ENCODE measurements at regions not wholly inside any gene's neighbourhood (a gene's known extent, or its start where the extent isn't known, plus 50 kb on each side); places are given as distances from the start of the nearest gene placed in this dataset.

DNA sequence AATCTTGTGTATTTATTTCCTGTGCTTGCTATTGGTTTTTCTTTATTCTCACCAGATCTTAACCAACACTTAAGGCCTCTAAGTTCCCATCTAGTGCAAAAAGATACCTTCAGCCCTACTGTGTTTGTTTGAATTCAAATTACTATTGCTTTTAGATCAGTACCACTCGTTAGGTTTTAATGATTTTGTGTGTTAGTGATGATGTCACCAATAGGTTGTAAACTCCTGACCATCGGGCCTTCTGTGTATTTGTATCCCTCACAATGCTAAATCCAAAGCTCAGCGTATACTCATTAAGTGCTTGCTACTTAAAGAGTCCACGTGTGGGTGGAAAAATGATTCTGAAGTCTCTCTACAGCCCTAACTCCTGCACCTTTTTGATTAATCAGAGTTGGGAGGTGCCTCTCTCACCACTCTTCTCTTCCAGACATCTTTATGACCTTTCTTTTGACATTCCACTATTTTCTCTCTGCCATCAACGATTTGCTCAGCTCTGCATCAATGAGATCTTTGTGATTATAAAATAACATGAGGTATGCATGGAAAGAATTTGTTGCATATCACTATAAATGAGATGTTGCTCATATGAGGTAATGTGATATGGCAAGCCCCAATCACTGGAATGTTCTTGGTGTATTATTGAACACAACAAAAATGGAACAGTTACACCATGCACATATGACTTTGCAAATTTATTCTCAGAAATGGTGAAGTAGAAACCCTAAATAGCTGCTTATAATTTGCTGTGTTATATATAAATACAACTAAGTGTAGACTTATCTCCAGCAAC lies 55.1 kb upstream of the LAMA2 start:
- no peak for DNase-seq
- Histone ChIP-seq H3K27ac (ENCODE audit: low read depth, low read length) (no peak overlapping the region), H3K36me3 (ENCODE audit: insufficient read depth, low read length) (no peaks in the 10 kb centered on the region), H3K4me1 (ENCODE audit: insufficient read depth, low read length) (no peaks in the 10 kb centered on the region), H3K27me3 (ENCODE audit: insufficient read depth, low read length, poor library complexity, severe bottlenecking) (no peaks in the 10 kb centered on the region), H3K9me3 (ENCODE audit: low read length) (no peaks in the 10 kb centered on the region), H3K4me3 (ENCODE audit: low read length) (no peak overlapping the region)
- H3K27ac Mint-ChIP-seq = no peak overlapping the region
- CTCF ChIA-PET = no interaction called here
- peaks cover 0 to 3% of the 10 kb centered on the region in 2 donors for H3K27me3 Mint-ChIP-seq
- H3K36me3 Mint-ChIP-seq = no peaks in the 10 kb centered on the region
- H3K4me1 Mint-ChIP-seq = no peaks in the 10 kb centered on the region
- no peak overlapping the region for H3K4me3 Mint-ChIP-seq
- POLR2A ChIA-PET = no interaction called here
- peaks cover 0 to 6% (median 0%) of the 10 kb centered on the region in 5 donors for H3K9me3 Mint-ChIP-seq

- H3K9me3 ChIP-seq (ENCODE audit: low read length) = no peaks in the 10 kb centered on the region
- no peak overlapping the region for H3K4me3 ChIP-seq (ENCODE audit: low read length)
- no peaks in the 10 kb centered on the region for H3K36me3 Mint-ChIP-seq
- H3K27me3 Mint-ChIP-seq = no peaks in the 10 kb centered on the region
- no peak overlapping the region for H3K27ac ChIP-seq (ENCODE audit: low read depth, low read length)
- no peak overlapping the region for H3K27ac Mint-ChIP-seq
- no peaks in the 10 kb centered on the region for H3K4me1 ChIP-seq (ENCODE audit: insufficient read depth, low read length)
- H3K4me3 Mint-ChIP-seq = no peak overlapping the region
- no peak for DNase-seq
- ChIA-PET CTCF (no interaction called here), POLR2A (no interaction called here)
- H3K4me1 Mint-ChIP-seq = no peaks in the 10 kb centered on the region
- no peaks in the 10 kb centered on the region for H3K36me3 ChIP-seq (ENCODE audit: insufficient read depth, low read length)
- peaks cover 0 to 4% (median 0%) of the 10 kb centered on the region in 5 donors for H3K9me3 Mint-ChIP-seq
- H3K27me3 ChIP-seq (ENCODE audit: insufficient read depth, low read length, poor library complexity, severe bottlenecking) = no peaks in the 10 kb centered on the region
Measured at GRCh38 chr6:128826606-128827005, 56.3 kb upstream of the LAMA2 start.

DNA sequence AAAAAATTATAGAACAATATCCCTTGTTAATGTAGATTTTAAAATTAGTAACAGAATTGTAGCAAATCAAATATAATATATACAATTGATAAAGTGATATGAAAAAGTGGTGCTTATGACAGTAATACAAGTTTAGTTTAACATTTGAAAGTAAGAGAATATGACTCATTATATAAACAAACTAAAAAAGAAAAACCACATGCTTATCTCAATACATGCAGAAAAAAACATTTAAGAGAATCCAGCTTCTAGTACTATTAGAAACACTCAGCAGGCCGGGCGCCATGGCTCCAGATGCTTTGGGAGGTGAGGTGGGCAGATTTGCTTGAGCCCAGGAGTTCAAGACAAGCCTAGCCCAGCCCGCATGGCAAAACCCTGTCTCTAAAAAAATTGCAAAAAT lies 60.7 kb upstream of the LAMA2 start:
- Mint-ChIP-seq H3K9me3 (no peaks in the 10 kb centered on the region), H3K36me3 (no peaks in the 10 kb centered on the region), H3K27ac (no peak overlapping the region), H3K4me3 (no peak overlapping the region), H3K27me3 (peaks cover 7 to 10% of the 10 kb centered on the region in 2 donors), H3K4me1 (no peaks in the 10 kb centered on the region)
- ChIA-PET POLR2A (no interaction called here), CTCF (no interaction called here)
- no peaks in the 10 kb centered on the region for H3K9me3 ChIP-seq (ENCODE audit: low read length)
- no peak overlapping the region for H3K27ac ChIP-seq (ENCODE audit: low read depth, low read length)
- H3K4me1 ChIP-seq (ENCODE audit: insufficient read depth, low read length) = no peaks in the 10 kb centered on the region
- no peaks in the 10 kb centered on the region for H3K27me3 ChIP-seq (ENCODE audit: insufficient read depth, low read length, poor library complexity, severe bottlenecking)
- H3K4me3 ChIP-seq (ENCODE audit: low read length) = no peak overlapping the region
- no peaks in the 10 kb centered on the region for H3K36me3 ChIP-seq (ENCODE audit: insufficient read depth, low read length)
- DNase-seq = no peak

DNA sequence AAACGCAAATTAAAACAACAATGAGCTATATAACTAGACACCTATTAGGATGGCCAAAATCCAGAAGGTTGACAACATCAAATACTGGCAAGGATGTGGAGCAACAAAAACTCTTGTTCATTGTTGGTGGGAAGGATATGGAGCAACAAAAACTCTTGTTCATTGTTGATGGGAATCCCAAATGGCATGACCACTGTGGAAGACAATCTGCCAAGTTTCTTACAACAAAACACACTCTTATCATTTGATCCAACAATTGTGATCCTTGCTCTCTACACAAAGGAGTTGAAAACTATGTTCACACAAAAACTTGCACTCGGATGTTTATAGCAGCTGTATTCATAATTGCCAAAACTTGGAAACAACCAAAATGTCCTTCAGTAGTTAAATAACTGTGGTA lies 61.8 kb upstream of the LAMA2 start:
- Histone ChIP-seq H3K4me3 (ENCODE audit: low read length) (no peak overlapping the region), H3K27ac (ENCODE audit: low read depth, low read length) (no peak overlapping the region), H3K27me3 (ENCODE audit: insufficient read depth, low read length, poor library complexity, severe bottlenecking) (no peaks in the 10 kb centered on the region), H3K36me3 (ENCODE audit: insufficient read depth, low read length) (no peaks in the 10 kb centered on the region), H3K4me1 (ENCODE audit: insufficient read depth, low read length) (no peaks in the 10 kb centered on the region), H3K9me3 (ENCODE audit: low read length) (no peaks in the 10 kb centered on the region)
- ChIA-PET POLR2A (no interaction called here), CTCF (no interaction called here)
- no peak overlapping the region for H3K4me3 Mint-ChIP-seq
- no peaks in the 10 kb centered on the region for H3K36me3 Mint-ChIP-seq
- no peak for DNase-seq
- no peak overlapping the region for H3K27ac Mint-ChIP-seq
- H3K9me3 Mint-ChIP-seq = no peaks in the 10 kb centered on the region
- H3K27me3 Mint-ChIP-seq = peaks cover 7 to 10% of the 10 kb centered on the region in 2 donors
- no peaks in the 10 kb centered on the region for H3K4me1 Mint-ChIP-seq

DNA sequence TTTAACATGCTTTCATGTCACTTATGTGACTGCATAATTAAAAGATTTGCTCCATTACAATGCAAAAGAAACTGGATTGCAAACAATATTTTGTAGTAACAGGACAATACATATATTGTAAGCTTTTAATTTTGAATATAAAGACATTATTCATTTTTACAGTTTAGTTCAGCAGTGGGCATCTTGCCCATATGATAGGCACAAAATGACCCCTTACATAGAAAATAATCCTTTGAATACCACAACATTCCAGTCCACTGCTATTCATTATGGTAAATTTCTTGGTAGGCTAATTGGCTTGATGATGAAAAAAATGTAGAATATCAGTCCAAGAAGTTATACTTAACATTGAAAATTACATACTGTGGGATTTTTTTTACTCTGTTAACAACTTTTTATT lies 74.1 kb upstream of the LAMA2 start:
- H3K4me1 ChIP-seq (ENCODE audit: insufficient read depth, low read length) = no peaks in the 10 kb centered on the region
- Mint-ChIP-seq H3K4me1 (no peaks in the 10 kb centered on the region), H3K27ac (no peak overlapping the region), H3K36me3 (no peaks in the 10 kb centered on the region), H3K9me3 (peaks cover 0 to 2% (median 0%) of the 10 kb centered on the region in 5 donors), H3K27me3 (no peaks in the 10 kb centered on the region), H3K4me3 (no peak overlapping the region)
- no peak for DNase-seq
- ChIA-PET POLR2A (no interaction called here), CTCF (no interaction called here)
- no peaks in the 10 kb centered on the region for H3K9me3 ChIP-seq (ENCODE audit: low read length)
- no peaks in the 10 kb centered on the region for H3K36me3 ChIP-seq (ENCODE audit: insufficient read depth, low read length)
- H3K27ac ChIP-seq (ENCODE audit: low read depth, low read length) = no peak overlapping the region
- H3K4me3 ChIP-seq (ENCODE audit: low read length) = no peak overlapping the region
- no peaks in the 10 kb centered on the region for H3K27me3 ChIP-seq (ENCODE audit: insufficient read depth, low read length, poor library complexity, severe bottlenecking)

DNA sequence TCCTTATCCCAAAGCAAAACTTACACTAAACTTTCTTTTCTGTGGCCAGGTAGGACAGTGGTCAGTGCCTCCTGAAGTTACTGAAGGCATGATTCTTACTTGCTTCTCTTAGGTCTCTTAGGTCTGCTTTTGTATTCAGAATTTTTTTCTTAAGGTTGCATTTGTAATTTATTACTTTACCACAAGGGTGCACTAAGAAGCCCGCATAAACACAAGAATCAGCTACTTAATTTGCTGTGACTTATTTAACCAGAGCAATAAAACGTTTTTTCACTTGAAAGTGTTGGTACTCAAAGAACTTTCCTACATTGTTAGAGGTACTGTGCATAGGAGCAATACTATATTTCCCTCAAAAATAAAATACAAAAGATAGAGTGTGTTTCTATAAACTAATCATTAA lies 75.4 kb upstream of the LAMA2 start:
- Mint-ChIP-seq H3K36me3 (no peaks in the 10 kb centered on the region), H3K4me3 (no peak overlapping the region), H3K27ac (no peak overlapping the region), H3K9me3 (peaks cover 0 to 4% (median 0%) of the 10 kb centered on the region in 5 donors), H3K27me3 (no peaks in the 10 kb centered on the region), H3K4me1 (no peaks in the 10 kb centered on the region)
- CTCF ChIA-PET = no interaction called here
- H3K27me3 ChIP-seq (ENCODE audit: insufficient read depth, low read length, poor library complexity, severe bottlenecking) = no peaks in the 10 kb centered on the region
- POLR2A ChIA-PET = no interaction called here
- no peaks in the 10 kb centered on the region for H3K36me3 ChIP-seq (ENCODE audit: insufficient read depth, low read length)
- H3K9me3 ChIP-seq (ENCODE audit: low read length) = no peaks in the 10 kb centered on the region
- H3K4me3 ChIP-seq (ENCODE audit: low read length) = no peak overlapping the region
- DNase-seq = no peak
- H3K4me1 ChIP-seq (ENCODE audit: insufficient read depth, low read length) = no peaks in the 10 kb centered on the region
- H3K27ac ChIP-seq (ENCODE audit: low read depth, low read length) = no peak overlapping the region

GRCh38 chr6:128806261-128806660 lies 76.7 kb upstream of the LAMA2 start:
- Mint-ChIP-seq H3K36me3 (no peaks in the 10 kb centered on the region), H3K4me3 (no peak overlapping the region), H3K27me3 (no peaks in the 10 kb centered on the region), H3K27ac (no peak overlapping the region), H3K9me3 (peaks cover 0 to 10% (median 3%) of the 10 kb centered on the region in 5 donors), H3K4me1 (no peaks in the 10 kb centered on the region)
- no peaks in the 10 kb centered on the region for H3K4me1 ChIP-seq (ENCODE audit: insufficient read depth, low read length)
- no peak overlapping the region for H3K4me3 ChIP-seq (ENCODE audit: low read length)
- ChIA-PET CTCF (no interaction called here), POLR2A (no interaction called here)
- H3K36me3 ChIP-seq (ENCODE audit: insufficient read depth, low read length) = no peaks in the 10 kb centered on the region
- DNase-seq = no peak
- no peaks in the 10 kb centered on the region for H3K9me3 ChIP-seq (ENCODE audit: low read length)
- no peak overlapping the region for H3K27ac ChIP-seq (ENCODE audit: low read depth, low read length)
- H3K27me3 ChIP-seq (ENCODE audit: insufficient read depth, low read length, poor library complexity, severe bottlenecking) = no peaks in the 10 kb centered on the region

GRCh38 chr6:128803911-128804310 lies 79.0 kb upstream of the LAMA2 start:
- POLR2A ChIA-PET = no interaction called here
- CTCF ChIA-PET = no interaction called here
- H3K36me3 Mint-ChIP-seq = no peaks in the 10 kb centered on the region
- Histone ChIP-seq H3K9me3 (ENCODE audit: low read length) (no peaks in the 10 kb centered on the region), H3K27me3 (ENCODE audit: insufficient read depth, low read length, poor library complexity, severe bottlenecking) (no peaks in the 10 kb centered on the region), H3K4me3 (ENCODE audit: low read length) (no peak overlapping the region), H3K4me1 (ENCODE audit: insufficient read depth, low read length) (no peaks in the 10 kb centered on the region), H3K27ac (ENCODE audit: low read depth, low read length) (no peak overlapping the region), H3K36me3 (ENCODE audit: insufficient read depth, low read length) (no peaks in the 10 kb centered on the region)
- peaks cover 0 to 10% (median 3%) of the 10 kb centered on the region in 5 donors for H3K9me3 Mint-ChIP-seq
- H3K27me3 Mint-ChIP-seq = no peaks in the 10 kb centered on the region
- H3K4me3 Mint-ChIP-seq = no peak overlapping the region
- DNase-seq = no peak
- no peaks in the 10 kb centered on the region for H3K4me1 Mint-ChIP-seq
- H3K27ac Mint-ChIP-seq = peak overlapping the region in 1 of 8 donors; percentile 13
